Psoas muscle (tissue), 7 donors: ENCODE measurements at regions not wholly inside any gene's neighbourhood (a gene's known extent, or its start where the extent isn't known, plus 50 kb on each side); places are given as distances from the start of the nearest gene placed in this dataset.

Source experiments
- ATAC-seq, 4 donors: fragments of 200-7000 bp; cut with Tn5 transposase; one replicate each; pipeline ENCODE4 v1.9.1; 2020; ENCODE audit warnings: moderate library complexity in 3 of 4, mild to moderate bottlenecking in 2 of 4
- DNase-seq, 2 donors: peaks; one replicate each; pipeline ENCODE4 v3.0.0-alpha.2; 2020
- H3K27ac ChIP-seq: fragments of 200-600 bp; one replicate; pipeline ENCODE4 v1.8.0; 2022
- H3K27me3 ChIP-seq, 3 donors: fragments of 200-600 bp in 1 of 3; one replicate each; pipeline versions ENCODE4 v1.6.1 to v1.8.0; 2013 to 2022; ENCODE audit warnings: low read length in 2 of 3, mild to moderate bottlenecking in 2 of 3, moderate library complexity in 1 of 3; ENCODE audit not compliant: insufficient read depth in 3 of 3
- H3K36me3 ChIP-seq, 2 donors: fragments of 200-600 bp in 1 of 2; one replicate each; pipeline versions ENCODE4 v1.6.1 to v1.8.0; 2013 to 2022; ENCODE audit warnings: low read depth in 1 of 2, mild to moderate bottlenecking in 1 of 2, moderate library complexity in 1 of 2; ENCODE audit not compliant: insufficient read depth in 1 of 2
- H3K4me1 ChIP-seq: fragments of 200-600 bp; one replicate; pipeline ENCODE4 v1.8.0; 2022
- H3K4me3 ChIP-seq: fragments of 200-600 bp; one replicate; pipeline ENCODE4 v1.8.0; 2022; ENCODE audit warnings: mild to moderate bottlenecking
- H3K9me3 ChIP-seq: fragments of 200-600 bp; one replicate; pipeline ENCODE4 v1.8.0; 2022
- WGBS, 3 donors: extraction: QIAGEN DNeasy Blood & Tissue Kit; methylation state at CpG; one replicate each; pipeline versions ENCODE4 v1.1.6 to v1.1.7; 2013; 5-methylcytosine and 5-hydroxymethylcytosine counted together
- intact Hi-C, 2 donors: fragments of 100-400 bp; cut with DNase I; formaldehyde crosslinking; loops; one replicate each; pipeline versions ENCODE4 v1.11.0 to v1.14.2; 2022
- TF ChIP-seq, protein P1 (sequence below): fragments of 200-600 bp; IDR thresholded peaks from one replicate; pipeline ENCODE4 v1.8.0; 2022; ENCODE audit warnings: antibody characterized with exemption
- donor health status: healthy with polysubstance abuse.
- donor health status: DM: no; HTN: no; CAD: no; lungs with moderate emphysema.
- donor health status: Bipolar disorder and iron deficiency.
- donor health status: healthy.
- donor health status: DM: yes; HTN: yes; CAD: no.
- donor health status: DM: no; HTN: no; CAD: no.
- donor health status: DM: yes; HTN: yes; CAD: no.

DNA sequence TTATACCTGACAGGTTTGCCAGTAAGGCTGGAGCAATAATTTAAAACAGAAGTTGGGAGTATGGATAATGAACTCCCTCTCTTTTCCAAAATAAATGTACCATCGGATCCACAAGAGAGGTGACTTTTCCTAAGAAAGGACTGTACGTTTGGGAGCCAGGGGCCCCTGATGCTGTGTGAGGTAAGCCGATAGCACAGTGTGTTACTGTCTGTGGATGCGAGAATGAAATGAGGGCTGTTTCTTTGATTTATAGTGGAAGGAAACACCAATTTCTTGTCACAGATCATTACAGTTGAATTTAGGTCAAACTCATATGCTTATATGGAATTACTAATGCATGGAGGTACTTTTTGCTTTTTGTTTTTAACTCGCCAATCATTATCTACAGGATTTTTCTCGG is 147.7 kb downstream of the ZNF664 start:
- DNase-seq (no peak), ATAC-seq (no peak)
- intact Hi-C loops, result no loop called here
- WGBS, 3 donors, result 68 to 85% (median 74%) methylated on average over 6 of the region's 6 CpGs
- Histone ChIP-seq H3K27ac (no peak overlapping the region), H3K36me3 (no peaks in the 10 kb centered on the region), H3K27me3 (no peaks in the 10 kb centered on the region), H3K9me3 (no peaks in the 10 kb centered on the region), H3K4me1 (no peaks in the 10 kb centered on the region), H3K4me3 (no peak overlapping the region)
- TF ChIP-seq, protein P1, sequence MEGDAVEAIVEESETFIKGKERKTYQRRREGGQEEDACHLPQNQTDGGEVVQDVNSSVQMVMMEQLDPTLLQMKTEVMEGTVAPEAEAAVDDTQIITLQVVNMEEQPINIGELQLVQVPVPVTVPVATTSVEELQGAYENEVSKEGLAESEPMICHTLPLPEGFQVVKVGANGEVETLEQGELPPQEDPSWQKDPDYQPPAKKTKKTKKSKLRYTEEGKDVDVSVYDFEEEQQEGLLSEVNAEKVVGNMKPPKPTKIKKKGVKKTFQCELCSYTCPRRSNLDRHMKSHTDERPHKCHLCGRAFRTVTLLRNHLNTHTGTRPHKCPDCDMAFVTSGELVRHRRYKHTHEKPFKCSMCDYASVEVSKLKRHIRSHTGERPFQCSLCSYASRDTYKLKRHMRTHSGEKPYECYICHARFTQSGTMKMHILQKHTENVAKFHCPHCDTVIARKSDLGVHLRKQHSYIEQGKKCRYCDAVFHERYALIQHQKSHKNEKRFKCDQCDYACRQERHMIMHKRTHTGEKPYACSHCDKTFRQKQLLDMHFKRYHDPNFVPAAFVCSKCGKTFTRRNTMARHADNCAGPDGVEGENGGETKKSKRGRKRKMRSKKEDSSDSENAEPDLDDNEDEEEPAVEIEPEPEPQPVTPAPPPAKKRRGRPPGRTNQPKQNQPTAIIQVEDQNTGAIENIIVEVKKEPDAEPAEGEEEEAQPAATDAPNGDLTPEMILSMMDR, result no peak

DNA sequence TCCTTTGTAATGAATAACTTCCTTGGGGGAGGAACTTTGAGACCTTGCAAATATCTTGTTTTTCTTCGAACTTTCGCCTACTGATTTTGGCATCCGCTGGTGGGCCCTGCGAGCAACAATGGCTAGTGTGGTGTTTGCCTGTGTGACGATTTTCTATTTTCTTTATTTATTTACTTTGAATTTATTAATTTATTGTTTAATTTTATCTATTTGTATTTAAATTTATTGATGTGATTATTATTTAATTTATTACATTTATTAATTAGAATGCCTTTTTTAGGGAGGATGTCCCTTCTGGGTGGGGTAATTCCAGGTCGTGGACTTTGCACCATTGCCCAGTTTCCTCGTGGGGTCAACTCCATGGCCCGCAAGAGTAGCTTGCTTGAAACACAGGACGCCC is 149.7 kb downstream of the ZNF664 start:
- TF ChIP-seq, protein P1, result no peak
- 77 to 90% (median 81%) methylated on average over 9 of the region's 9 CpGs for WGBS, 3 donors
- intact Hi-C loops, result no loop called here

DNA sequence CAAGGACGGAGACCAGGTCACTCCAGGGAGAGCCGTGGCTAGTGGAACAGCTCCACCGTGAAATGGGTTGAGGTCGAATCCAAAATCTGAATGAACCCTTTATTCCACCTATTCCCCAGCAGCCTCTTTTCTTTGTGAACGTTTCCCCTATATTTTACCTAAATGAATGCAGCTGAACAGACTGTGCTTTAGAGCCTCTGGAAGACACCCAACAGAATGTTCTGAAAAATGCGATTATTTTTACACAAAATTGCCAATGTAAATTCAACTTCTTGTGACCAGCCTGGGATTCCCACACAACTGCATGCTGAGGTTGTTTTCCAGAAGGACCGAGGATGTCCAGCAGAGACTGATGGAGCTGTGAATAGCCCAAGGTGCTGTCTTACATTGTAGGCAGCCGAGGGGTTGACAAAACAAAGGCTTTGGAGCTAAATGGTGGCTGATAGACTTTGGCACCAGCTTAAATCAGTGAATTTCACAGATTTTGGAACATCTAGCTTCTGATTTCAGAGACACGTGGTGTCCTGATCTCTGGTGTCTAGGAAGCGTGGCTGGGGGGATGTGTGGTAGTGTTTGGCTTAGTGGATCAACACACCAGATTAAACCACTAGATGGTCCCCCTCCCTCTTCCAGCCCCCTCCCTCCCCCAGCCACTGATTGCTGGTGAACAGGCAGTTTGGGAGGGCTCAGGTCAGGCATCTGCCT is 150.4 kb downstream of the ZNF664 start:
- ATAC-seq (no peak), DNase-seq (no peak)
- TF ChIP-seq, protein P1, result no peak
- Histone ChIP-seq H3K4me1 (no peaks in the 10 kb centered on the region), H3K27ac (no peak overlapping the region), H3K9me3 (no peaks in the 10 kb centered on the region), H3K36me3 (no peaks in the 10 kb centered on the region), H3K27me3 (no peaks in the 10 kb centered on the region), H3K4me3 (no peak overlapping the region)
- 31 to 46% (median 33%) methylated on average over 10 of the region's 10 CpGs for WGBS, 3 donors
- intact Hi-C loops, result no loop called here

More for the DNA sequence above, 149.7 kb downstream of the ZNF664 start:
- no peaks in the 10 kb centered on the region for H3K36me3 ChIP-seq
- no peak overlapping the region for H3K27ac ChIP-seq
- no peaks in the 10 kb centered on the region for H3K4me1 ChIP-seq
- no peak for ATAC-seq
- H3K9me3 ChIP-seq, result no peaks in the 10 kb centered on the region
- DNase-seq, result no peak
- H3K4me3 ChIP-seq, result no peak overlapping the region
- no peaks in the 10 kb centered on the region for H3K27me3 ChIP-seq

DNA sequence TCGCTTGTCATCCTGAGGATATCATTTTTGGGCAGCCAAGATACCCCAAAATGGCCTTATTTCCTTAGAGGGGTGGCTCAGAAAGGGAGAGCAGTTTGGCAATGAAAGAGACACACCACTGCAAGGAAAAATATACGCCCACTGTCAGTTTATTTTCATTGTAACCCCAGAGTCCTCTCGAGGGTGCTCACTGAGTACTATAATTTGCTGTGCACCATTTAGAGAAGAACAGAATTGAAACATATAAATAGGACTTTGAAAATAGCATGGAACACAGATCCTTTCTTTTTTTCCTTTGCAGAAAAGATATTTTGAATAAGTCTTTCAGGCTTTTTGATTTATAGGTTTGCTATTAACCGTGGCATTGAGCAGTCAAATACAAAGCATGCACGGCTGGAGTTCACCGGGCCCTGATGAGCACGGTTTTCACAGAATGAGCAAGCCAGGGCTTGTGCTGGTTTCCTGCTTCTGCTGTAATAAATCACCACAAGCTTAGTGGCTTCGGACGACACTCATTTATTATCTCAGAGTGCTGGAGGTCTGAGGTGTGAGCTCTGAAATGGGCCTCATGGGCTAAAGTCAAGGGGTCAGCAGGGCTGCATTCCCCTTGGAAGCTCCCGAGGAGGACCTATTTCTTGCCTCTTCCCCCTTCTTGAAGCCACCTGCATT is 152.3 kb downstream of the ZNF664 start:
- Histone ChIP-seq H3K9me3 (no peaks in the 10 kb centered on the region), H3K36me3 (no peaks in the 10 kb centered on the region), H3K4me3 (no peak overlapping the region), H3K27me3 (no peaks in the 10 kb centered on the region), H3K27ac (no peak overlapping the region), H3K4me1 (no peaks in the 10 kb centered on the region)
- intact Hi-C loops, result no loop called here
- no peak for DNase-seq
- TF ChIP-seq, protein P1, result no peak
- no peak for ATAC-seq
- 80 to 86% (median 80%) methylated on average over 10 of the region's 10 CpGs for WGBS, 3 donors
